ENCODE measurements at regions not wholly inside any gene's neighbourhood (a gene's known extent, or its start where the extent isn't known, plus 50 kb on each side); places are given as distances from the start of the nearest gene placed in this dataset.

DNA sequence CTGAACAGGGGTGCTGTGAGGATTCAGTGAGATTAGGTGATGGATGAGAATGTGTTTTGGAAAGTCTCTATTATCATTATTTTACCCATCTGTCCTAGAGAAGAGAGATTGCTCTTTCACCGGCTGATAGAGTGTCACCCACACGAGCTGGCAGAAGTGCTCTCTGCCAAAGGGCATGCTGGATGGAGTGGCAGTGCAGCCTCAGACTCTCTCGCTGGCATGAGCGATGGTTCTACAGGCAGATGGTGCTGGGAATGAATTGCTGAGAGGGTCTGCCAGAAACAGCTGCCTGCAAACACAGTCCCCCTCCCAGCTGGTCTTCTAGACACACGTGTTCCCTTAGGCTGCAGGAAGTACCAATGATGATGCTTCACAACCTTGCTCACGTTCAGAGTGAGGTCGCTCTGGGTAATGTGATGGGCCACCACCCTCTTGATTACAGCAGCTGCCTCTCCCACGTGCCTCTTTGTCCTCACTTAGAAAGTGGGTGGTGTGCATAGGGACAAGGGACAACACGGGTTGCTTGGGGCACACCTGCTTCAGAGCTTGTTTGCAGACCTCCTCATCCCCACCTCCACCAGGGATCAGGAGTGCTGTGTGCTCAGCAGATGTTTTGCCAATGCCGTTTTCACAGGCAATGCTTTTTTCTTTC lies 84.7 kb downstream of the FOXA2 start:
- Histone ChIP-seq H3K79me2 (ENCODE audit: insufficient read depth, low read length) (no peaks in the 10 kb centered on the region), H3K27ac (ENCODE audit: extremely low read length, insufficient read depth, low read length) (no peak overlapping the region), H3K4me2 (ENCODE audit: low read depth, low read length) (no peak overlapping the region), H3K4me1 (ENCODE audit: insufficient read depth, low read length) (peaks cover 64% of the 10 kb centered on the region), H3K9ac (ENCODE audit: insufficient read depth, low read depth, low read length) (no peak overlapping the region), H3K4me3 (replicated peaks in 1 of 3; ENCODE audit: insufficient read depth in 1 of 3, low read depth in 2 of 3, low read length in 3 of 3) (no peak overlapping the region), H3K9me3 (ENCODE audit: low read length) (no peaks in the 10 kb centered on the region), H4K20me1 (ENCODE audit: insufficient read depth, low read length) (no peaks in the 10 kb centered on the region), H2AFZ (ENCODE audit: low read length) (no peak overlapping the region), H3K27me3 (ENCODE audit: control insufficient read depth in 1 of 2, insufficient read depth in 2 of 2, low read length in 2 of 2) (no peaks in the 10 kb centered on the region), H3K36me3 (replicated peaks in 1 of 2; ENCODE audit: control insufficient read depth in 1 of 2, insufficient read depth in 2 of 2, low read length in 2 of 2) (no peaks in the 10 kb centered on the region)
- ChIA-PET CTCF (ENCODE audit: low intra/inter-chr PET ratio, low total read pairs) (no interaction called here), POLR2A (interaction anchor here (2.4 to 6.1 kb wide), 3 partner anchors 9 to 25 kb away, joined by 10 to 55 read pairs (median 32); no protein-coding TSS in a partner anchor)
- DNase-seq (ENCODE audit: low spot score) (no peak), FAIRE-seq (no peak), ATAC-seq (no peak)
- in situ Hi-C loops (cut with HindIII; ENCODE audit: extremely low pct_ligation_motif_present, low pct_unique_long_range_greater_than_20kb) (no loop called here), intact Hi-C loops (cut with micrococcal nuclease; ENCODE audit: unreplicated experiment) (no loop called here)
- BruUV-seq (replicated peaks): no TSS peak
- TF ChIP-seq HOXA7 (CRISPR knock-in tag; IDR thresholded peaks at IDR 0.05) (0 out of 2 replicates have a peak, but pooled peaks have one; percentile 62), ERF (CRISPR knock-in tag; IDR thresholded peaks at IDR 0.05) (no peak), KMT2A (CRISPR knock-in tag; IDR thresholded peaks at IDR 0.05) (no peak), ZNF7 (CRISPR knock-in tag; IDR thresholded peaks at IDR 0.05) (no peak), ZNF280B (CRISPR knock-in tag; IDR thresholded peaks at IDR 0.05; ENCODE audit: borderline replicate concordance) (no peak), ZNF883 (CRISPR knock-in tag; IDR thresholded peaks at IDR 0.05; ENCODE audit: not compliant biosample characterization) (no peak), CBX1 (IDR thresholded peaks at IDR 0.05; ENCODE audit: low read depth) (no peak), ZNF24 (IDR thresholded peaks at IDR 0.05) (no peak), ZNF563 (CRISPR knock-in tag; IDR thresholded peaks at IDR 0.05) (0 out of 2 replicates have a peak, but pooled peaks have one; percentile 48), ESRRA (CRISPR knock-in tag; IDR thresholded peaks at IDR 0.05; ENCODE audit: low read depth) (no peak), MEIS2 (CRISPR knock-in tag; IDR thresholded peaks at IDR 0.05) (no peak), MAFK (conservative IDR thresholded peaks at IDR 0.05 in 1 of 2, IDR thresholded peaks at IDR 0.05 in 1 of 2; ENCODE audit: low read length in 2 of 2) (no peak)
- TF ChIP-seq, protein P1, sequence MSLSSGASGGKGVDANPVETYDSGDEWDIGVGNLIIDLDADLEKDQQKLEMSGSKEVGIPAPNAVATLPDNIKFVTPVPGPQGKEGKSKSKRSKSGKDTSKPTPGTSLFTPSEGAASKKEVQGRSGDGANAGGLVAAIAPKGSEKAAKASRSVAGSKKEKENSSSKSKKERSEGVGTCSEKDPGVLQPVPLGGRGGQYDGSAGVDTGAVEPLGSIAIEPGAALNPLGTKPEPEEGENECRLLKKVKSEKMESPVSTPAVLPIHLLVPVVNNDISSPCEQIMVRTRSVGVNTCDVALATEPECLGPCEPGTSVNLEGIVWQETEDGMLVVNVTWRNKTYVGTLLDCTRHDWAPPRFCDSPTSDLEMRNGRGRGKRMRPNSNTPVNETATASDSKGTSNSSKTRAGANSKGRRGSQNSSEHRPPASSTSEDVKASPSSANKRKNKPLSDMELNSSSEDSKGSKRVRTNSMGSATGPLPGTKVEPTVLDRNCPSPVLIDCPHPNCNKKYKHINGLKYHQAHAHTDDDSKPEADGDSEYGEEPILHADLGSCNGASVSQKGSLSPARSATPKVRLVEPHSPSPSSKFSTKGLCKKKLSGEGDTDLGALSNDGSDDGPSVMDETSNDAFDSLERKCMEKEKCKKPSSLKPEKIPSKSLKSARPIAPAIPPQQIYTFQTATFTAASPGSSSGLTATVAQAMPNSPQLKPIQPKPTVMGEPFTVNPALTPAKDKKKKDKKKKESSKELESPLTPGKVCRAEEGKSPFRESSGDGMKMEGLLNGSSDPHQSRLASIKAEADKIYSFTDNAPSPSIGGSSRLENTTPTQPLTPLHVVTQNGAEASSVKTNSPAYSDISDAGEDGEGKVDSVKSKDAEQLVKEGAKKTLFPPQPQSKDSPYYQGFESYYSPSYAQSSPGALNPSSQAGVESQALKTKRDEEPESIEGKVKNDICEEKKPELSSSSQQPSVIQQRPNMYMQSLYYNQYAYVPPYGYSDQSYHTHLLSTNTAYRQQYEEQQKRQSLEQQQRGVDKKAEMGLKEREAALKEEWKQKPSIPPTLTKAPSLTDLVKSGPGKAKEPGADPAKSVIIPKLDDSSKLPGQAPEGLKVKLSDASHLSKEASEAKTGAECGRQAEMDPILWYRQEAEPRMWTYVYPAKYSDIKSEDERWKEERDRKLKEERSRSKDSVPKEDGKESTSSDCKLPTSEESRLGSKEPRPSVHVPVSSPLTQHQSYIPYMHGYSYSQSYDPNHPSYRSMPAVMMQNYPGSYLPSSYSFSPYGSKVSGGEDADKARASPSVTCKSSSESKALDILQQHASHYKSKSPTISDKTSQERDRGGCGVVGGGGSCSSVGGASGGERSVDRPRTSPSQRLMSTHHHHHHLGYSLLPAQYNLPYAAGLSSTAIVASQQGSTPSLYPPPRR (CRISPR knock-in tag; IDR thresholded peaks at IDR 0.05; ENCODE audit: borderline replicate concordance): no peak
- WGBS (ENCODE audit: low lambda C conversion rate): 55% methylated on average over 10 of the region's 10 CpGs

Data from HepG2 (cell line).